Dendritic cell treated with granulocyte-macrophage colony-stimulating factor and Interleukin-4, amounts not matched to agents 40 ng/mL and 50 ng/mL, for 4 days (primary cell): ENCODE measurements at regions not wholly inside any gene's neighbourhood (a gene's known extent, or its start where the extent isn't known, plus 50 kb on each side); places are given as distances from the start of the nearest gene placed in this dataset.

ENCODE experiments used
- H3K27ac Mint-ChIP-seq: one replicate; pipeline ENCODE4 v1.8.0; 2022; ENCODE audit warnings: mild to moderate bottlenecking, mixed read lengths
- H3K27me3 Mint-ChIP-seq: one replicate; pipeline ENCODE4 v1.8.0; 2022; ENCODE audit warnings: mild to moderate bottlenecking, mixed read lengths
- H3K36me3 Mint-ChIP-seq: one replicate; pipeline ENCODE4 v1.8.0; 2022; ENCODE audit warnings: low read depth, mixed read lengths
- H3K4me1 Mint-ChIP-seq: one replicate; pipeline ENCODE4 v1.8.0; 2022; ENCODE audit warnings: low read depth, mixed read lengths
- H3K4me3 Mint-ChIP-seq: one replicate; pipeline ENCODE4 v1.8.0; 2022; ENCODE audit warnings: mild to moderate bottlenecking, moderate library complexity, mixed read lengths
- H3K9me3 Mint-ChIP-seq: one replicate; pipeline ENCODE4 v1.8.0; 2022; ENCODE audit warnings: mixed read lengths
- intact Hi-C: fragments of 100-400 bp; cut with micrococcal nuclease; formaldehyde crosslinking; loops from one replicate; pipeline ENCODE4 v1.15.0; 2022

GRCh38 chr9:126049088-126049487 is 277.5 kb upstream of the MVB12B start:
- no peak overlapping the region for H3K4me3 Mint-ChIP-seq
- peaks cover 12% of the 10 kb centered on the region for H3K9me3 Mint-ChIP-seq
- H3K27me3 Mint-ChIP-seq: peaks cover 16% of the 10 kb centered on the region
- no peaks in the 10 kb centered on the region for H3K4me1 Mint-ChIP-seq
- no peaks in the 10 kb centered on the region for H3K36me3 Mint-ChIP-seq
- H3K27ac Mint-ChIP-seq: no peak overlapping the region
- intact Hi-C loops: no loop called here

GRCh38 chr9:126049896-126050604 is 276.6 kb upstream of the MVB12B start:
- no peak overlapping the region for H3K27ac Mint-ChIP-seq
- intact Hi-C loops: no loop called here
- H3K27me3 Mint-ChIP-seq: peaks cover 13% of the 10 kb centered on the region
- H3K36me3 Mint-ChIP-seq: no peaks in the 10 kb centered on the region
- H3K4me3 Mint-ChIP-seq: no peak overlapping the region
- no peaks in the 10 kb centered on the region for H3K4me1 Mint-ChIP-seq
- peaks cover 12% of the 10 kb centered on the region for H3K9me3 Mint-ChIP-seq

DNA sequence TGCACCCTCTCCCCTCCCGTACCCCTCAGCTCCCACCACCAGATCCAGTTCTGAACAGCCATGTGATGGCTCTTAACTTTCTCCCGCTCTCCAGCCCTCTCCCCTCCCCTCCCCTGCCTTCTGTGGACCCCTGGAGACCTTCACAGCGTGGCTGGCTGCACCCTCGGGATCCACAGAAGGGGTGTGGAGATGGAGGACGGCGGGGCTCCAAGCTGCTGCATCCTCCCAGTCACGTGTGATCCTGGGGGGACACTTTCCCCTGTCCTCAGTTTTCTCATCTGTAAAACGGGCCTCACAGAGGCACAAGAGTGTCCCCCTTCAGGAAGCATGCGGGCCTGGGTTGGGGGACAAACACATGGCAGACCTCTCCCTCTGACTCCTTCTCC is 276.0 kb upstream of the MVB12B start:
- H3K27me3 Mint-ChIP-seq: peaks cover 13% of the 10 kb centered on the region
- peaks cover 11% of the 10 kb centered on the region for H3K9me3 Mint-ChIP-seq
- H3K36me3 Mint-ChIP-seq: no peaks in the 10 kb centered on the region
- no peak overlapping the region for H3K27ac Mint-ChIP-seq
- intact Hi-C loops: no loop called here
- no peak overlapping the region for H3K4me3 Mint-ChIP-seq
- H3K4me1 Mint-ChIP-seq: no peaks in the 10 kb centered on the region

- no peak overlapping the region for H3K4me3 Mint-ChIP-seq
- no peaks in the 10 kb centered on the region for H3K36me3 Mint-ChIP-seq
- H3K4me1 Mint-ChIP-seq: no peaks in the 10 kb centered on the region
- peaks cover under 1% of the 10 kb centered on the region for H3K9me3 Mint-ChIP-seq
- intact Hi-C loops: no loop called here
- no peak overlapping the region for H3K27ac Mint-ChIP-seq
- peaks cover 11% of the 10 kb centered on the region for H3K27me3 Mint-ChIP-seq
These were observed 275.0 kb upstream of the MVB12B start for GRCh38 chr9:126051446-126052130.

DNA sequence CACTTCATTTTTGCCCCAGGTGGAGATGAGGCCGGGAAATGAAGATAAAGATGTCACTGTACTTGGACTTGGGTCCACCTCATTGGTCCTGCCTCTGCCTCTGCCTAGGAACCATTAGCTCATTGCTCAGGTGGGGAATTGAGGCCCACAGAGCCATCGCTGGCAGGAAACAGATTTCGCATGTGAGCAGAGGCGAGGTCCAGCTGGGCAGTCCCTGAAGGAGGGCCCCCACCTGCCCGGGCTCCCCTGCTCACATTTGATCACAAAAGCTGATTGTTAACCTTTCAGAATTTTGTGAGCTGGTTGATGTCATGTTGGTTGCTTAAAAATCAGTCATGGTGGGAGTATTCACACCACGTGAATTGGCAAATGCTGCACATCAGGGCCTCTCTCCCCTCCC is 273.8 kb upstream of the MVB12B start:
- Mint-ChIP-seq H3K4me3 (no peak overlapping the region), H3K9me3 (no peaks in the 10 kb centered on the region), H3K4me1 (no peaks in the 10 kb centered on the region), H3K36me3 (no peaks in the 10 kb centered on the region), H3K27me3 (peaks cover 12% of the 10 kb centered on the region), H3K27ac (no peak overlapping the region)
- intact Hi-C loops: no loop called here

DNA sequence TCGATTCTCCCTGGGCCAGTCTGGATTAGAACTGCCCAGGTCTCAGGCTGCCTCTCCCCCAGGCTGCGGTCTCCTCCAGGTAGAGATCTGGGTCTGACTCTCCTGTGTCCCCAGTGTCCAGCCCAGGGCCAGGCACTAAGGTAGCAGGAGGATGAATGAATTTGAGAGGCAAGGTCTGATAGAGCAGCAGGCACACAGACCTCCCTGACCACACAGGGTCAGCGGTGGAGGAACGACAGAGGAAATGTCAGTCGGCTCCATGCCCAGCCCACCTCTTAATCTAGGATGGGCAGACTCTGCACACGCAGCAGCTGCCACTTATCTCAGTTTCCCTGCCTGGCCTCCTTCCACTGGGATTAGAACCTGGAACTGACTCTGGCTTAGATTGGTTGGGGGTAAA is 272.7 kb upstream of the MVB12B start:
- Mint-ChIP-seq H3K4me1 (no peaks in the 10 kb centered on the region), H3K27ac (no peak overlapping the region), H3K36me3 (no peaks in the 10 kb centered on the region), H3K27me3 (peaks cover 16% of the 10 kb centered on the region), H3K4me3 (no peak overlapping the region), H3K9me3 (no peaks in the 10 kb centered on the region)
- intact Hi-C loops: no loop called here

DNA sequence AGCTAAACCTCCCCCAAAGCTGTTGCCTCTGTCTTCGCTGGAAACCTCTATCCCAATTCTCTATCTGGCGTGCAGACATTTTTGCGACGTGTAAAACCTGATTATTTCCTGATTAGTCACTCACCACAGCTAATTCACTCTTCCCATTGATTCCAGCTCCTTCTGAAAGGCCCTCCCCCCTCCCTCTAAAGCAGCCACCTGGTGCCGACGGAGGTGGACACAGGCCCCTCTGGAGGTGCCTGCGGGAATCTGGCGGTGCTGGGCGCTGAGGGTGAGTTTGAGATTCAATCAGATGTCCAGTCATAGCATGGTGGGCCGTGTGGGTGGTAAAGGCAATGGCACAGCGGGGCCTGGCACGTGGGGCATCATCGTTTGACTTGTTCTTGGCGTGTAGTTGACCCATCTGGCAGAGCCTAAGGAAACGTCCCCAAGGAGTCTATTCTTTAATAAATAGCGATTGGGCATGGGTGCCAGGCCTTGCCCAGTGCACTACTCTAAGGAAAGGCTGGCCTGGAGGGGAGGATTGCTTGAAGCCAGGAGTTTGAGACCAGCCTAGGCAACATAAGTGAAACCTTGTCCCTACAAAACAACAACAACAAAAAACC is 271.1 kb upstream of the MVB12B start:
- no peak overlapping the region for H3K27ac Mint-ChIP-seq
- H3K4me1 Mint-ChIP-seq: no peaks in the 10 kb centered on the region
- H3K9me3 Mint-ChIP-seq: no peaks in the 10 kb centered on the region
- no peaks in the 10 kb centered on the region for H3K36me3 Mint-ChIP-seq
- peaks cover 24% of the 10 kb centered on the region for H3K27me3 Mint-ChIP-seq
- intact Hi-C loops: no loop called here
- no peak overlapping the region for H3K4me3 Mint-ChIP-seq

GRCh38 chr9:126056312-126057021 is 270.2 kb upstream of the MVB12B start:
- no peaks in the 10 kb centered on the region for H3K9me3 Mint-ChIP-seq
- H3K4me3 Mint-ChIP-seq: no peak overlapping the region
- no peaks in the 10 kb centered on the region for H3K4me1 Mint-ChIP-seq
- H3K27me3 Mint-ChIP-seq: peaks cover 24% of the 10 kb centered on the region
- intact Hi-C loops: no loop called here
- no peak overlapping the region for H3K27ac Mint-ChIP-seq
- H3K36me3 Mint-ChIP-seq: no peaks in the 10 kb centered on the region

GRCh38 chr9:126057121-126057825 is 269.4 kb upstream of the MVB12B start:
- H3K9me3 Mint-ChIP-seq: no peaks in the 10 kb centered on the region
- intact Hi-C loops: no loop called here
- no peak overlapping the region for H3K4me3 Mint-ChIP-seq
- no peaks in the 10 kb centered on the region for H3K36me3 Mint-ChIP-seq
- no peaks in the 10 kb centered on the region for H3K4me1 Mint-ChIP-seq
- no peak overlapping the region for H3K27ac Mint-ChIP-seq
- H3K27me3 Mint-ChIP-seq: peaks cover 24% of the 10 kb centered on the region

GRCh38 chr9:126058011-126058531 is 268.6 kb upstream of the MVB12B start:
- Mint-ChIP-seq H3K4me1 (no peaks in the 10 kb centered on the region), H3K36me3 (no peaks in the 10 kb centered on the region), H3K27me3 (peaks cover 21% of the 10 kb centered on the region), H3K27ac (no peak overlapping the region), H3K4me3 (no peak overlapping the region), H3K9me3 (no peaks in the 10 kb centered on the region)
- intact Hi-C loops: no loop called here

DNA sequence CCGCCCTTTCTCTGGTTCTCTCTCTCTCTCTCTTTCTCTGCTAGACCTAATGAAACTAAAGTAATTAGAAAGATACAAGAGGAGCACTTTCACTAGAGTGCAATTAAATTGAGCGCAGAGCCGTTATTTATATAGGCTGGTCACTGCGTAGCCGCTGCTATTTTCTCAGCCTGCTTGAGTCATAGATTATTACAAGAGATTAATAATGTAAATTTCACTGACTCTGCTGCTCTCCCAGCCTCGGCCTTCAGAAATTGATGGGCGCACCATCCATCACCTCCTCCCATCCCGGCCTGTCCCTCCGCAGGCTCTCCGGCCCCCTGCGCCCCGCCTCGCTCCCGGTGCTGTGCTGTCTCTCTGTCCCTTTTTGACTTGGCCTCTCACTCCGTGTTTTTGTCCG is 268.0 kb upstream of the MVB12B start:
- Mint-ChIP-seq H3K27me3 (peaks cover 18% of the 10 kb centered on the region), H3K4me1 (no peaks in the 10 kb centered on the region), H3K27ac (no peak overlapping the region), H3K36me3 (no peaks in the 10 kb centered on the region), H3K9me3 (no peaks in the 10 kb centered on the region), H3K4me3 (no peak overlapping the region)
- intact Hi-C loops: no loop called here

GRCh38 chr9:126061575-126061974 is 265.1 kb upstream of the MVB12B start:
- Mint-ChIP-seq H3K4me1 (no peaks in the 10 kb centered on the region), H3K9me3 (no peaks in the 10 kb centered on the region), H3K27ac (no peak overlapping the region), H3K4me3 (no peak overlapping the region), H3K27me3 (peaks cover 16% of the 10 kb centered on the region), H3K36me3 (no peaks in the 10 kb centered on the region)
- intact Hi-C loops: no loop called here

DNA sequence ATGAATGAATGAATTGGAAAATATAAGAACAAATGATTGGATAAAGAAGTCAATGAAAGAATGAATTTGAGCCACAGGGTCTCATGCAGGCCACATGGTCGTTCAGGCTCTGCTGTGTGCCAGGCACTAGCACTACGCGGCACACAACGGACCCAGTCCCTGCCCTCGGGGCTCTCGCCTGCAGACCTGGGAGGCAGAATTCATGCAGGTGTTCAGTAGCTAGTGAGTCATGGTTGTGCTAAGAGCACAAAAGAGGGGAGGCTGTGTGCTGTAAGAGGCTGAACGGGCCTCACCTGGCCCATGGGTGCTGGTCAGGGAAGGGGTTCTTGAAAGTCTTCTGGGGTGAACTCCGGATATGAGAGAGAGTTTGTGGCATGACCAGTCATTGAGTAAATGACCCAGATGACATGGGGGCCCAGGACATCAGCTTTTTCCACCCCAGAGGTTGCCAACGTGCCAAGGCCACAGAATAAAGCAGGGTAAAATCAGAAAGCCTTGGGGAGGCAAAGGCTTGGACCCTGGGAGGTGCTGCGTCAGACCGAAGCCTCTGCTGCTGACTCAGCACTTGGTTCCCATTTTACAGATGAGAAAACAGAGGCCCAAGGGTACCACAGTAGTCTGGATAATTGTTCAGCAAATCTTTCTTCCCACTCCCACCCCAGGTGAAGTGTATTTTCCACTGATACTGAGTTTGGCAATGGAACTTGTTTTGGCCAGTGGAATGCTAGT is 264.3 kb upstream of the MVB12B start:
- intact Hi-C loops: no loop called here

More for the DNA sequence above, 264.3 kb upstream of the MVB12B start:
- H3K27me3 Mint-ChIP-seq: peaks cover 16% of the 10 kb centered on the region
- H3K4me1 Mint-ChIP-seq: no peaks in the 10 kb centered on the region
- no peak overlapping the region for H3K4me3 Mint-ChIP-seq
- no peaks in the 10 kb centered on the region for H3K36me3 Mint-ChIP-seq
- no peak overlapping the region for H3K27ac Mint-ChIP-seq
- H3K9me3 Mint-ChIP-seq: no peaks in the 10 kb centered on the region
